ENCODE measurements at regions not wholly inside any gene's neighbourhood (a gene's known extent, or its start where the extent isn't known, plus 50 kb on each side); places are given as distances from the start of the nearest gene placed in this dataset.

DNA sequence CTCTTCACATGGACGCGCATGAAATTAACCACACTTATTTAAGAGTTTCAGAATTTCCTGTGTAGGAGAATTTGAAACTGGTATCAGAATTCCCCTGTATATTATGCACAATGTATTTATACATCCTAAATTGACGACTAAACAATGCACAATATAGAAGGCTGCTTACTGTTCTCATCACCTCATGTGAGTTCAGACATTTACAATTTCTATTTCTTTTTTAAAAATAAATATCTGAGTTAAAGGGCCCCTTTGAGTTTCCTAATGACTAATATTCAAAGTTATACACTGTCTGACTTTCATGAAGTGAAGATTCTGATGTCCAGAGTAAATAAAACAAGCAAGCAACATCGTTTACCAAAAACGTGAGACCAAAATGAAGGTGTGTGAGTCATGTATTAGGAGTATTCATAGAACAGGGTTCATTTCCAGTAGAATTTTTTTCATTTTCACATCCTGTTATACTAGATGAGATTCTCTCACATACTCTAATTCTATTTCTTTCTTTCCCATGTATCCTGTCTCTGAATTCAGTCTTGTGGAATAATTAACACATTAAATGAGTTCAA is 406.2 kb downstream of the NUP35 start:
- Mint-ChIP-seq H3K9me3 (no peaks in the 10 kb centered on the region), H3K4me1 (ENCODE audit: unreplicated experiment) (no peaks in the 10 kb centered on the region), H3K36me3 (no peaks in the 10 kb centered on the region), H3K4me3 (no peak overlapping the region), H3K27ac (no peak overlapping the region), H3K27me3 (no peaks in the 10 kb centered on the region)
- DNase-seq (ENCODE audit: extremely low spot score, unreplicated experiment): no peak
- TF ChIP-seq CTCF (conservative IDR thresholded peaks at IDR 0.05): no peak

- no peaks in the 10 kb centered on the region for H3K4me1 Mint-ChIP-seq (ENCODE audit: unreplicated experiment)
- no peak for TF ChIP-seq CTCF (conservative IDR thresholded peaks at IDR 0.05)
- no peaks in the 10 kb centered on the region for H3K27me3 Mint-ChIP-seq
- H3K36me3 Mint-ChIP-seq: no peaks in the 10 kb centered on the region
- no peak for DNase-seq (ENCODE audit: extremely low spot score, unreplicated experiment)
- no peak overlapping the region for H3K27ac Mint-ChIP-seq
- no peaks in the 10 kb centered on the region for H3K9me3 Mint-ChIP-seq
- H3K4me3 Mint-ChIP-seq: no peak overlapping the region
Measured at GRCh38 chr2:183532514-183532913, 408.3 kb downstream of the NUP35 start.

DNA sequence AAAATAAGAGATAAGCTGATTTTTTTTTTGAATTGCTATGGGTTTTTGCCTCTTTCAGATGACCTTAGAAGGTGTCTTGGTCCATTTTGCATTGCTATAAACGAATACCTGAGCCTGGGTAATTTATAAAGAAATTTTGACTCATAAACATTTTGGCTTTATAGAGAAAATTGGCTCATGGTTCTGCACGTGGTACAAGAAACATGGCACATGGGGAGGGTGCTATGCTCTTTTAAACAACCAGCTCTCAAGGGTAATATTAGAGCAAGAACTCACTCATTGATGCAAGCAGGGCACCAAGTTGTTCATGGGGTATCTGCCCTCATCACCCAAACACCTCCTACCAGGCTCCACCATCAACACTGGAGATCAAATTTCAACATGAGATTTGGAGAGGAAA is 408.8 kb downstream of the NUP35 start:
- H3K4me1 Mint-ChIP-seq (ENCODE audit: unreplicated experiment): no peaks in the 10 kb centered on the region

DNA sequence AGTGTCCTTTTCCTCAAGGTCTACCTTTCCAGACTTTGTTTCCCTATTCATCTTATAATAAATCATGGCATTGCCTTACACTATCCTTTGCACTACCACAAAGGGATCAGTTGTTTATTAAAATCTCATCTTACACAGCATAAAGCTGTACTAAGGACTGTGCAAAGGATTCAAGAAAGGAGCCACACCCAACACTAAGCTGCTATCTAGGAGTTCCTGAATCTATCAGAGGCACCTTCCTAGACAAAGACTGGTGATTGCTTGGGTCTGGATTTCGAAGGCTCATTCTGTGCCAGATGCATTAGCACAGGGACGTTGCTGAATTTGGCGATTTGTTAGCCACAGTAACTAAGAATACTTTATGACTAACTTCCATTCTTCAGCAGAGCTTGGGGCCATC is 412.0 kb downstream of the NUP35 start:
- Mint-ChIP-seq H3K27ac (no peak overlapping the region), H3K9me3 (no peaks in the 10 kb centered on the region), H3K4me1 (ENCODE audit: unreplicated experiment) (no peaks in the 10 kb centered on the region), H3K4me3 (no peak overlapping the region), H3K27me3 (no peaks in the 10 kb centered on the region), H3K36me3 (no peaks in the 10 kb centered on the region)
- no peak for TF ChIP-seq CTCF (conservative IDR thresholded peaks at IDR 0.05)
- no peak for DNase-seq (ENCODE audit: extremely low spot score, unreplicated experiment)

More for the DNA sequence above, 408.8 kb downstream of the NUP35 start:
- Mint-ChIP-seq H3K27me3 (no peaks in the 10 kb centered on the region), H3K27ac (no peak overlapping the region), H3K36me3 (no peaks in the 10 kb centered on the region), H3K9me3 (no peaks in the 10 kb centered on the region), H3K4me3 (no peak overlapping the region)
- TF ChIP-seq CTCF (conservative IDR thresholded peaks at IDR 0.05): no peak
- no peak for DNase-seq (ENCODE audit: extremely low spot score, unreplicated experiment)

GRCh38 chr2:183536714-183537113 is 412.5 kb downstream of the NUP35 start:
- no peaks in the 10 kb centered on the region for H3K27me3 Mint-ChIP-seq
- H3K27ac Mint-ChIP-seq: no peak overlapping the region
- DNase-seq (ENCODE audit: extremely low spot score, unreplicated experiment): no peak
- no peaks in the 10 kb centered on the region for H3K4me1 Mint-ChIP-seq (ENCODE audit: unreplicated experiment)
- no peak overlapping the region for H3K4me3 Mint-ChIP-seq
- H3K36me3 Mint-ChIP-seq: no peaks in the 10 kb centered on the region
- no peaks in the 10 kb centered on the region for H3K9me3 Mint-ChIP-seq
- no peak for TF ChIP-seq CTCF (conservative IDR thresholded peaks at IDR 0.05)

DNA sequence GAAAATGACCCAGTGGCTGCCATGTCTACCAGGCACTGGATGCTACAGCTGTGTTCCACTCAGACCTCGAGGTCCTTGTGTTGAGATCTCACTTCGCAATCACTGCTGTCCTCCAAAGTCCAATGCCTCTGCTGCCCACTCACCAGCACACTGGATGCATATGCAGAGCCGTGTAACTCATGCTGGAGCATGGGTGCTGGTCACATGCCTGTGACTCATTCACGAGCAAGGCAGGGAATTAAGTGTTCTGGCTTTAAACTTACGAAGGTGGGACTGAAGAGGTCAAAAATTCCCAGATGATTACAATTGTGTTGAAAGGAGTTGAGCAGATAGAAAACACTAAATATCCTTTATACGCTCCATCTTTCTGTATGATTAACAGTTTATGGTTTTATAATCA is 417.5 kb downstream of the NUP35 start:
- Mint-ChIP-seq H3K27me3 (no peaks in the 10 kb centered on the region), H3K4me1 (ENCODE audit: unreplicated experiment) (no peaks in the 10 kb centered on the region), H3K4me3 (no peak overlapping the region), H3K36me3 (no peaks in the 10 kb centered on the region), H3K27ac (no peak overlapping the region), H3K9me3 (no peaks in the 10 kb centered on the region)
- no peak for DNase-seq (ENCODE audit: extremely low spot score, unreplicated experiment)
- no peak for TF ChIP-seq CTCF (conservative IDR thresholded peaks at IDR 0.05)

Data from type B pancreatic cell (in vitro differentiated cells).